ENCODE measurements at regions not wholly inside any gene's neighbourhood (a gene's known extent, or its start where the extent isn't known, plus 50 kb on each side); places are given as distances from the start of the nearest gene placed in this dataset.

DNA sequence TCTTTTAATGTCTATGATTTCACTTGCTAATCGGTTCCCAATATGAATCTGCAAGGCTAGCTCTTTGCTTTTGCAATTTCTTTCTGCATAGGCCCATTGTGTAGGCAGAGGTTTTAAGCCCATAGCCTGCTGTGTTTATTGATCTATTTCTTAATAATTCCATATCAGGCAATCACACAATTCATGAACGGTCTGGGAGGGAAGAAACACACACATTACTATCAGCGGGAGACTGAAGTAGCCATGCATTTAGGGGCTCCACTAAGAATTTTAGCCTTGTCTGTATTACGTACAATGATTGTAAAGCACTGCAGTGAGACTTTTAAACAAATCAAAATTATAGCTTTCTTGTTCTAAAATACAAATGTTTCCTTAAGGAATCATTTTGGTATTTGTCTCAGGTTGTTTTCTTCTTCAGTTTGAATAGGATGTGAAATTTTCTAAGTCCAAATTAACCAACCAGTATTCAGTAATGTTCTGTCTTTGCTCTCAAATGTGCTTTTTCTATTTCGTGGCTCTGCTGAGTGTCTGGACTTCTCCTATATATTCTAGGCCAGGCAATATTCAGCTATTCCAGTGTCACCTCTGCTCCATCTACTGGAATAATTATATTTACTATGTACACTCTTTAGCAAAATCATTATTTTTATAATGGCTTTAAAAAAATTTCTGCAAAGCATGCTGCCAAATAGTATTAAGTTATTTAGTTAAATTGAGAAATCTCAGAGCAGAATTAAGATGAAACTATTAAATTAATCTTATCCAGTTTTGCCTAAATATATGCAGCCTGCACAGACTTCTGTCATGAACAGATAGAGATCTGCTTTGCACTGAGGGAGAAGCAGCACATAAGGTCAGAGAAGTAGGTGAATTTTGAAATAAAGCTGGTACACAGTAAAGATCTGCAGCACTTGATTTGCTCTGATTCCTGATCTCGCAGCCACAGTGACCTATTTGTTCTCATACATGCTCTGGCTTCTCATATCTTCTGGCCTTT, 103.0 kb upstream of the NAALADL2 start:
- TF ChIP-seq, protein P1, sequence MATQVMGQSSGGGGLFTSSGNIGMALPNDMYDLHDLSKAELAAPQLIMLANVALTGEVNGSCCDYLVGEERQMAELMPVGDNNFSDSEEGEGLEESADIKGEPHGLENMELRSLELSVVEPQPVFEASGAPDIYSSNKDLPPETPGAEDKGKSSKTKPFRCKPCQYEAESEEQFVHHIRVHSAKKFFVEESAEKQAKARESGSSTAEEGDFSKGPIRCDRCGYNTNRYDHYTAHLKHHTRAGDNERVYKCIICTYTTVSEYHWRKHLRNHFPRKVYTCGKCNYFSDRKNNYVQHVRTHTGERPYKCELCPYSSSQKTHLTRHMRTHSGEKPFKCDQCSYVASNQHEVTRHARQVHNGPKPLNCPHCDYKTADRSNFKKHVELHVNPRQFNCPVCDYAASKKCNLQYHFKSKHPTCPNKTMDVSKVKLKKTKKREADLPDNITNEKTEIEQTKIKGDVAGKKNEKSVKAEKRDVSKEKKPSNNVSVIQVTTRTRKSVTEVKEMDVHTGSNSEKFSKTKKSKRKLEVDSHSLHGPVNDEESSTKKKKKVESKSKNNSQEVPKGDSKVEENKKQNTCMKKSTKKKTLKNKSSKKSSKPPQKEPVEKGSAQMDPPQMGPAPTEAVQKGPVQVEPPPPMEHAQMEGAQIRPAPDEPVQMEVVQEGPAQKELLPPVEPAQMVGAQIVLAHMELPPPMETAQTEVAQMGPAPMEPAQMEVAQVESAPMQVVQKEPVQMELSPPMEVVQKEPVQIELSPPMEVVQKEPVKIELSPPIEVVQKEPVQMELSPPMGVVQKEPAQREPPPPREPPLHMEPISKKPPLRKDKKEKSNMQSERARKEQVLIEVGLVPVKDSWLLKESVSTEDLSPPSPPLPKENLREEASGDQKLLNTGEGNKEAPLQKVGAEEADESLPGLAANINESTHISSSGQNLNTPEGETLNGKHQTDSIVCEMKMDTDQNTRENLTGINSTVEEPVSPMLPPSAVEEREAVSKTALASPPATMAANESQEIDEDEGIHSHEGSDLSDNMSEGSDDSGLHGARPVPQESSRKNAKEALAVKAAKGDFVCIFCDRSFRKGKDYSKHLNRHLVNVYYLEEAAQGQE (IDR thresholded peaks at IDR 0.05; ENCODE audit: low read depth) = no peak
- no peak for TF ChIP-seq NFIC (IDR thresholded peaks at IDR 0.05)
- no peak for TF ChIP-seq YY1 (IDR thresholded peaks at IDR 0.05; ENCODE audit: low read depth)
- TF ChIP-seq EGR1 (IDR thresholded peaks at IDR 0.05) = no peak
- no peak for TF ChIP-seq EP300 (IDR thresholded peaks at IDR 0.05; ENCODE audit: borderline replicate concordance)
- no peak for TF ChIP-seq ZBTB7A (IDR thresholded peaks at IDR 0.05; ENCODE audit: low read depth)
- TF ChIP-seq, protein P2, sequence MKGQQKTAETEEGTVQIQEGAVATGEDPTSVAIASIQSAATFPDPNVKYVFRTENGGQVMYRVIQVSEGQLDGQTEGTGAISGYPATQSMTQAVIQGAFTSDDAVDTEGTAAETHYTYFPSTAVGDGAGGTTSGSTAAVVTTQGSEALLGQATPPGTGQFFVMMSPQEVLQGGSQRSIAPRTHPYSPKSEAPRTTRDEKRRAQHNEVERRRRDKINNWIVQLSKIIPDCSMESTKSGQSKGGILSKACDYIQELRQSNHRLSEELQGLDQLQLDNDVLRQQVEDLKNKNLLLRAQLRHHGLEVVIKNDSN (IDR thresholded peaks at IDR 0.05) = no peak
- no peak for TF ChIP-seq CEBPB (IDR thresholded peaks at IDR 0.05)
- TF ChIP-seq TAF1 (IDR thresholded peaks at IDR 0.05; ENCODE audit: low read depth) = no peak
- no peak for TF ChIP-seq RAD21 (IDR thresholded peaks at IDR 0.05; ENCODE audit: low read depth)
- no peak for TF ChIP-seq TCF12 (IDR thresholded peaks at IDR 0.05; ENCODE audit: low read depth)
- TF ChIP-seq CREB1 (IDR thresholded peaks at IDR 0.05; ENCODE audit: low read depth) = no peak
- no peak for TF ChIP-seq TEAD4 (IDR thresholded peaks at IDR 0.05)
- TF ChIP-seq, protein P3, sequence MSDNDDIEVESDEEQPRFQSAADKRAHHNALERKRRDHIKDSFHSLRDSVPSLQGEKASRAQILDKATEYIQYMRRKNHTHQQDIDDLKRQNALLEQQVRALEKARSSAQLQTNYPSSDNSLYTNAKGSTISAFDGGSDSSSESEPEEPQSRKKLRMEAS (IDR thresholded peaks at IDR 0.05) = no peak
- no peak for TF ChIP-seq FOXM1 (IDR thresholded peaks at IDR 0.05; ENCODE audit: borderline replicate concordance, low read depth)

DNA sequence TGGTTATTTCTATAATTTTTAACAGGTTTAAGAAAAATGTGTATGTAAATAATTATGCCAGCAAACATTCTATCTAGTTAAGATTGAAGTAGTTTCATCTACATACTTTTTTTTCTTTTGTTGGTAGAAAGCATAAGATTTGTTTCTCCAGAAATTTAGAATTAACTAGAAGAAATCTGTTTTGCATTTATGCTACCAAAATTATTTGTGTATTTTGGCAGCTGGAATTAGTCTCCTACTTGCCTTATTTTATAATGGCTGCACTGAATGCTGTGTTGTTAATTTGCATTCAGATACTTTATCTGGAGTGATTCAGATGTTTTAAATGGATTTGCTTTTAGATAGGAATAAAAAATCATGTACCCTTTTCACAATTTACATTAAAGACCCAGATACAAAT, 100.2 kb upstream of the NAALADL2 start:
- TF ChIP-seq ZBTB7A (IDR thresholded peaks at IDR 0.05; ENCODE audit: low read depth) (no peak), CEBPB (IDR thresholded peaks at IDR 0.05) (no peak), CREB1 (IDR thresholded peaks at IDR 0.05; ENCODE audit: low read depth) (no peak), RAD21 (IDR thresholded peaks at IDR 0.05; ENCODE audit: low read depth) (no peak), FOXM1 (IDR thresholded peaks at IDR 0.05; ENCODE audit: borderline replicate concordance, low read depth) (no peak), TAF1 (IDR thresholded peaks at IDR 0.05; ENCODE audit: low read depth) (no peak), EGR1 (IDR thresholded peaks at IDR 0.05) (no peak)
- TF ChIP-seq, protein P2 (IDR thresholded peaks at IDR 0.05) = no peak

DNA sequence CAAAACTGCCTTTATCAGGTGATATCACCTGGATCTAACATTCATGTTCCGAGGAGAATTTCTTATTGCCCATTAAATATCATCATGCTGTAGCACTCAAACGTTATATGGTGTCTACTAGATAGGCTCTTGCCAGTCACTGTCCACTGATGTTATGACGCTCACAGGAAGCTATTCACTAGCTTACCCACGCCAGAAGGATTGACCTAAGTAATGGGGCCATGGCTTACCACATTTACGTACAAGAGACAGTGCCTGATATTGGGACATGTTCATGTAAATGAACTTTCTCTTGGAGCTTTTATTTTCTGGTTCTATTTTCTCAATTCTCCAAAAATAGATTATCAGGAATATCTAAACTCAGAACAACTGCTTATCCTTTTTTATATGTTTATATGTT, 91.7 kb upstream of the NAALADL2 start:
- TF ChIP-seq, protein P3 (IDR thresholded peaks at IDR 0.05) = no peak
- TF ChIP-seq FOXM1 (IDR thresholded peaks at IDR 0.05; ENCODE audit: borderline replicate concordance, low read depth) (no peak), EP300 (IDR thresholded peaks at IDR 0.05; ENCODE audit: borderline replicate concordance) (no peak), YY1 (IDR thresholded peaks at IDR 0.05; ENCODE audit: low read depth) (no peak), RAD21 (IDR thresholded peaks at IDR 0.05; ENCODE audit: low read depth) (no peak), CEBPB (IDR thresholded peaks at IDR 0.05) (no peak), TAF1 (IDR thresholded peaks at IDR 0.05; ENCODE audit: low read depth) (no peak), TCF12 (IDR thresholded peaks at IDR 0.05; ENCODE audit: low read depth) (no peak), CREB1 (IDR thresholded peaks at IDR 0.05; ENCODE audit: low read depth) (no peak), NFIC (IDR thresholded peaks at IDR 0.05) (no peak), ZBTB7A (IDR thresholded peaks at IDR 0.05; ENCODE audit: low read depth) (no peak), EGR1 (IDR thresholded peaks at IDR 0.05) (no peak), TEAD4 (IDR thresholded peaks at IDR 0.05) (no peak)
- TF ChIP-seq, protein P2 (IDR thresholded peaks at IDR 0.05) = no peak
- TF ChIP-seq, protein P1 (IDR thresholded peaks at IDR 0.05; ENCODE audit: low read depth) = no peak

DNA sequence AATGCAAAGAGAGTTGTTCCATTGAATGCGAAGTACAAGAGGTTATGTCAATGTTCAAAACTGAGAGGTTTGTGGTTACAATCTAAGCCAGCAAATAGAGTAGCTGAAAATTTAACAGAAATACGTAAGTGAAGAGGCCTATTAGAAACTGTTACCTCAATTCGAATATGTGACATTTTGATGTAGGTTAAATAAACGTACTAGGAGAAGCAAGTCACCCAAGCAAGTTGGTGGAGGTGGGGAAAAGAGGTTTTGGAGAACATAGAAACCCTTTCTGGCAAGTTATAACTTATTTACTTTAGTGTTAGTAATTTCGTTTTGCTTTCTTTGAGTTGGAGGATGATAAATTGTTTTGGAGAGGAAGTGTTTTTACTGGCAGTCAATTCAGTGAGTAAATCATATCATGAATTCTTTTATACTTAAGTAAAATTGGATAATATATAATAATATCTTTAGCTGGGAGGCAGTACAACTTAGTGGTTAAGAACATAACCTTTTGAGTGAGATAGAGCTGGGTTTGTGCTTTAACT, 91.2 kb upstream of the NAALADL2 start:
- TF ChIP-seq EGR1 (IDR thresholded peaks at IDR 0.05) (no peak), TCF12 (IDR thresholded peaks at IDR 0.05; ENCODE audit: low read depth) (no peak), FOXM1 (IDR thresholded peaks at IDR 0.05; ENCODE audit: borderline replicate concordance, low read depth) (no peak), CEBPB (IDR thresholded peaks at IDR 0.05) (no peak), TAF1 (IDR thresholded peaks at IDR 0.05; ENCODE audit: low read depth) (no peak), ZBTB7A (IDR thresholded peaks at IDR 0.05; ENCODE audit: low read depth) (no peak)
- TF ChIP-seq, protein P1 (IDR thresholded peaks at IDR 0.05; ENCODE audit: low read depth) = no peak
- TF ChIP-seq, protein P2 (IDR thresholded peaks at IDR 0.05) = no peak
- TF ChIP-seq, protein P3 (IDR thresholded peaks at IDR 0.05) = no peak
